ENCODE measurements at regions not wholly inside any gene's neighbourhood (a gene's known extent, or its start where the extent isn't known, plus 50 kb on each side); places are given as distances from the start of the nearest gene placed in this dataset.

- no peak for ATAC-seq
- TF ChIP-seq ZNF532 (CRISPR knock-in tag; IDR thresholded peaks at IDR 0.05; ENCODE audit: borderline replicate concordance) (no peak), ZNF232 (CRISPR knock-in tag; IDR thresholded peaks at IDR 0.05) (no peak), FOXP1 (CRISPR knock-in tag; IDR thresholded peaks at IDR 0.05; ENCODE audit: borderline replicate concordance) (no peak), JUN (CRISPR knock-in tag; IDR thresholded peaks at IDR 0.05) (no peak), RORB (CRISPR knock-in tag; IDR thresholded peaks at IDR 0.05) (no peak), E2F1 (CRISPR knock-in tag; IDR thresholded peaks at IDR 0.05) (no peak), NFE2L1 (CRISPR knock-in tag; IDR thresholded peaks at IDR 0.05) (no peak), GABPB1 (CRISPR knock-in tag; IDR thresholded peaks at IDR 0.05) (no peak), PRDM15 (CRISPR knock-in tag; IDR thresholded peaks at IDR 0.05) (no peak), KAT7 (CRISPR knock-in tag; IDR thresholded peaks at IDR 0.05; ENCODE audit: borderline replicate concordance) (no peak), ZNF416 (CRISPR knock-in tag; IDR thresholded peaks at IDR 0.05) (no peak), ATF1 (CRISPR knock-in tag; IDR thresholded peaks at IDR 0.05) (no peak), ETV6 (CRISPR knock-in tag; IDR thresholded peaks at IDR 0.05) (no peak), ARID4B (CRISPR knock-in tag; IDR thresholded peaks at IDR 0.05; ENCODE audit: borderline replicate concordance) (no peak)
- TF ChIP-seq, protein P1, sequence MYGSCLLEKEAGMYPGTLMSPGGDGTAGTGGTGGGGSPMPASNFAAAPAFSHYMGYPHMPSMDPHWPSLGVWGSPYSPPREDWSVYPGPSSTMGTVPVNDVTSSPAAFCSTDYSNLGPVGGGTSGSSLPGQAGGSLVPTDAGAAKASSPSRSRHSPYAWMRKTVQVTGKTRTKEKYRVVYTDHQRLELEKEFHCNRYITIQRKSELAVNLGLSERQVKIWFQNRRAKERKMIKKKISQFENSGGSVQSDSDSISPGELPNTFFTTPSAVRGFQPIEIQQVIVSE (CRISPR knock-in tag; IDR thresholded peaks at IDR 0.05; ENCODE audit: borderline replicate concordance), result no peak
- TF ChIP-seq, protein P2, sequence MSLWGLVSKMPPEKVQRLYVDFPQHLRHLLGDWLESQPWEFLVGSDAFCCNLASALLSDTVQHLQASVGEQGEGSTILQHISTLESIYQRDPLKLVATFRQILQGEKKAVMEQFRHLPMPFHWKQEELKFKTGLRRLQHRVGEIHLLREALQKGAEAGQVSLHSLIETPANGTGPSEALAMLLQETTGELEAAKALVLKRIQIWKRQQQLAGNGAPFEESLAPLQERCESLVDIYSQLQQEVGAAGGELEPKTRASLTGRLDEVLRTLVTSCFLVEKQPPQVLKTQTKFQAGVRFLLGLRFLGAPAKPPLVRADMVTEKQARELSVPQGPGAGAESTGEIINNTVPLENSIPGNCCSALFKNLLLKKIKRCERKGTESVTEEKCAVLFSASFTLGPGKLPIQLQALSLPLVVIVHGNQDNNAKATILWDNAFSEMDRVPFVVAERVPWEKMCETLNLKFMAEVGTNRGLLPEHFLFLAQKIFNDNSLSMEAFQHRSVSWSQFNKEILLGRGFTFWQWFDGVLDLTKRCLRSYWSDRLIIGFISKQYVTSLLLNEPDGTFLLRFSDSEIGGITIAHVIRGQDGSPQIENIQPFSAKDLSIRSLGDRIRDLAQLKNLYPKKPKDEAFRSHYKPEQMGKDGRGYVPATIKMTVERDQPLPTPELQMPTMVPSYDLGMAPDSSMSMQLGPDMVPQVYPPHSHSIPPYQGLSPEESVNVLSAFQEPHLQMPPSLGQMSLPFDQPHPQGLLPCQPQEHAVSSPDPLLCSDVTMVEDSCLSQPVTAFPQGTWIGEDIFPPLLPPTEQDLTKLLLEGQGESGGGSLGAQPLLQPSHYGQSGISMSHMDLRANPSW (CRISPR knock-in tag; conservative IDR thresholded peaks at IDR 0.05; ENCODE audit: low read depth), result no peak
- TF ChIP-seq, protein P3, sequence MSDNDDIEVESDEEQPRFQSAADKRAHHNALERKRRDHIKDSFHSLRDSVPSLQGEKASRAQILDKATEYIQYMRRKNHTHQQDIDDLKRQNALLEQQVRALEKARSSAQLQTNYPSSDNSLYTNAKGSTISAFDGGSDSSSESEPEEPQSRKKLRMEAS (CRISPR knock-in tag; IDR thresholded peaks at IDR 0.05), result no peak
- Mint-ChIP-seq H3K27me3 (ENCODE audit: low read depth) (peaks cover 4% of the 10 kb centered on the region; the same call in 1 of the 2 replicates), H3K36me3 (no peaks in the 10 kb centered on the region), H3K4me3 (no peak overlapping the region), H3K4me1 (peaks cover 18% of the 10 kb centered on the region), H3K9me3 (no peaks in the 10 kb centered on the region), H3K27ac (no peak overlapping the region)
- ChIA-PET CTCF (no interaction called here), POLR2A (no interaction called here)
- DNase-seq (ENCODE audit: low spot score), result no peak
Observed at GRCh38 chr17:73984941-73985340, 218.5 kb upstream of the RPL38 start.
